Left ventricle myocardium inferior (tissue), 1 donor: ENCODE measurements at regions not wholly inside any gene's neighbourhood (a gene's known extent, or its start where the extent isn't known, plus 50 kb on each side); places are given as distances from the start of the nearest gene placed in this dataset.

ENCODE experiments used
- DNase-seq: peaks from one replicate; pipeline ENCODE4 v3.0.0-alpha.2; 2020
- H3K27ac ChIP-seq: fragments of 200-600 bp; replicated peaks from 2 replicates; pipeline ENCODE4 v1.8.0; 2021
- H3K27me3 ChIP-seq: fragments of 200-600 bp; 2 replicates; pipeline ENCODE4 v1.8.0; 2021; ENCODE audit warnings: low read depth
- H3K36me3 ChIP-seq: fragments of 200-600 bp; 2 replicates; pipeline ENCODE4 v1.8.0; 2021
- H3K4me1 ChIP-seq: fragments of 200-600 bp; 2 replicates; pipeline ENCODE4 v1.8.0; 2021
- H3K4me3 ChIP-seq: fragments of 200-600 bp; 2 replicates; pipeline ENCODE4 v1.8.0; 2021; ENCODE audit warnings: mild to moderate bottlenecking, moderate library complexity
- H3K9me3 ChIP-seq: fragments of 200-600 bp; replicated peaks from 2 replicates; pipeline ENCODE4 v1.8.0; 2021
- intact Hi-C: fragments of 100-400 bp; cut with micrococcal nuclease; formaldehyde crosslinking; loops from one replicate; pipeline ENCODE4 v1.11.0; 2022
- TF ChIP-seq, protein P1 (sequence below): fragments of 200-600 bp; IDR thresholded peaks from 2 replicates; pipeline ENCODE4 v1.8.0; 2021; ENCODE audit warnings: antibody characterized with exemption, mild to moderate bottlenecking, borderline replicate concordance
- donor health status: DM: no; HTN: yes; CAD: no; lungs with severe emphysema.

DNA sequence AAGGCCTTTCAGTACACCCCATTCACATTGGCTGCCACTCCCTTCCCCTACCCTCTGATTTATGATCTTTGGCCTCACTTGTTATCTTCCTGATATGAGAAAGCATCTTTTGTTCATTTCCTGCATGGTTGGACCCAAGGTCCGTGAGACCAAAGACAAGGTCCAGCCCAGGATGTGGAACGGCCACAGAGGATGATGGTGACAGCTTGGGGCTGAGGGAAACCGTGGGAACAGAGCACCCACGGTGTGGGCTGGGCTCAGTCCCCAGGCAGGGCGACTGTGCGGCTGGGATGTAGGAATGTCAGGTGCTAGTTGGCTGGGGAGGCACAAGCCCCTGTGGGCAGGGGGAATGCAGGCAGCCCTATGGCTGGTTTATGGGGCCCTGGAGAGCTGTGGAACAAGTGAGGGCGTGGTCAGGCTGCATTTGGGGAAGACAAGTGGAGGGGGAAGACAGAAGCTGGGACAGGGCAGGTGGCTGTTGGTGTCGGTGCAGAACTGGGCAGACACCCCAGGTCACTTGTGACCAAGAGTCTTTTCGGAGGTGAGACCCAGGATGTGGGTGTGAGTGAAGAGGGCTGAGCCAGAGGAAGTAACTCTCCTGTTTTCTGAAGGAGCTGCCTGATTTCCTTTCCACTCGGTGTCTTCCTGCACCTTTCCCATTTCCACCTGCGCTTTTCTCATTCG is 51.7 kb upstream of the IGFBP3 start:
- DNase-seq, result no peak
- Histone ChIP-seq H3K4me1 (peaks cover 14% of the 10 kb centered on the region), H3K9me3 (no peaks in the 10 kb centered on the region), H3K27ac (no peak overlapping the region), H3K27me3 (no peaks in the 10 kb centered on the region), H3K36me3 (no peaks in the 10 kb centered on the region), H3K4me3 (no peak overlapping the region)
- intact Hi-C loops, result no loop called here
- TF ChIP-seq, protein P1, sequence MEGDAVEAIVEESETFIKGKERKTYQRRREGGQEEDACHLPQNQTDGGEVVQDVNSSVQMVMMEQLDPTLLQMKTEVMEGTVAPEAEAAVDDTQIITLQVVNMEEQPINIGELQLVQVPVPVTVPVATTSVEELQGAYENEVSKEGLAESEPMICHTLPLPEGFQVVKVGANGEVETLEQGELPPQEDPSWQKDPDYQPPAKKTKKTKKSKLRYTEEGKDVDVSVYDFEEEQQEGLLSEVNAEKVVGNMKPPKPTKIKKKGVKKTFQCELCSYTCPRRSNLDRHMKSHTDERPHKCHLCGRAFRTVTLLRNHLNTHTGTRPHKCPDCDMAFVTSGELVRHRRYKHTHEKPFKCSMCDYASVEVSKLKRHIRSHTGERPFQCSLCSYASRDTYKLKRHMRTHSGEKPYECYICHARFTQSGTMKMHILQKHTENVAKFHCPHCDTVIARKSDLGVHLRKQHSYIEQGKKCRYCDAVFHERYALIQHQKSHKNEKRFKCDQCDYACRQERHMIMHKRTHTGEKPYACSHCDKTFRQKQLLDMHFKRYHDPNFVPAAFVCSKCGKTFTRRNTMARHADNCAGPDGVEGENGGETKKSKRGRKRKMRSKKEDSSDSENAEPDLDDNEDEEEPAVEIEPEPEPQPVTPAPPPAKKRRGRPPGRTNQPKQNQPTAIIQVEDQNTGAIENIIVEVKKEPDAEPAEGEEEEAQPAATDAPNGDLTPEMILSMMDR, result no peak

DNA sequence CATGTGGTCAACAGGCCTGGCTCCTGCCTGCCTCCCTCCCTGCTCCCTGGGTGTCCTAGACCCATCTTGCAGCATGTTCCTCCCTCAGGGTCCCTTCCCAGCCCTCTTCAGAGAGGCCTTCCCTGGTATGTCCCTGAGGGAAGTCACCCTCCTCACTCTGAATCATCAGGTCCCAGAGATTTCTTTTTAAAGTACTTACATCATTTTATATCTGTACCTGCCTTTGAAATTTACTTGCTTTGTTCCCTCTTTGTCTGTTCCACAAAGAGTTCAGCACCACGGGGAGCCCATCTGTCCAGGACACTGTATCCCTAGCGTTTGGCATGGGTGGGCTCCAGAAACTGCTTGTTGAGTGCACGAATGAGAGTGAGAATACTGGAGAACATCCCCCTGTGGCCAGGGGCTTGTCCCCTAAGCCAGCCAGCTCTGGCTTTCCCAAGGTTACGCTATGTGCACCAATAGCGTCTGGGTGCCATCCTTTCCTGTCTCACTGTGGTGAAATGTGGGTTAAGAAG is 50.6 kb upstream of the IGFBP3 start:
- intact Hi-C loops, result no loop called here
- H3K4me1 ChIP-seq, result peaks cover 10% of the 10 kb centered on the region
- no peak overlapping the region for H3K27ac ChIP-seq
- DNase-seq, result no peak
- H3K9me3 ChIP-seq, result no peaks in the 10 kb centered on the region
- no peaks in the 10 kb centered on the region for H3K27me3 ChIP-seq
- no peaks in the 10 kb centered on the region for H3K36me3 ChIP-seq
- no peak overlapping the region for H3K4me3 ChIP-seq
- TF ChIP-seq, protein P1, result no peak

DNA sequence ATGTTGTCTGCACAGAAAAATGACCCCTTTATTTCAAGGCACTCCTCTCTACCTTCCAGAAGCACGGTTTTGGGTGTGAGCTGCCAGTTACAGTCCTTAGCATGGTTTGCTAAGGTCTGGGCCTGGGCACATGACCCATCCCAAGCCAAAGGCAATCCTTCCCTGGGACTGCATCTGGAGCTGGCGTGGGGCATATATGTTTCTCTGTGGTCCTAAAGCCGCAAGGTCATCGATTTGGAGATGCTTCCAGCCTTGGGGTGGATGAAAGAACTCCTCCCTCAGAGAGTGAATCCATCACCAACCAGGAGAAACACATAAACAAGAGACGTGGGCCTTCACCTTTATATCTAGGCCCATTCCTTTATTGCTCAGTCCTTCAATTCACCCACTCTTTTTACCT is 50.1 kb upstream of the IGFBP3 start:
- Histone ChIP-seq H3K4me3 (no peak overlapping the region), H3K9me3 (no peaks in the 10 kb centered on the region), H3K36me3 (no peaks in the 10 kb centered on the region), H3K4me1 (peaks cover 10% of the 10 kb centered on the region), H3K27ac (no peak overlapping the region), H3K27me3 (no peaks in the 10 kb centered on the region)
- TF ChIP-seq, protein P1, result no peak
- intact Hi-C loops, result no loop called here
- no peak for DNase-seq
